Stomach (tissue), 4 donors: ENCODE measurements at regions not wholly inside any gene's neighbourhood (a gene's known extent, or its start where the extent isn't known, plus 50 kb on each side); places are given as distances from the start of the nearest gene placed in this dataset.

Source experiments
- POLR2A ChIP-seq, 4 donors: fragments of 450-650 bp; IDR thresholded peaks; one replicate each; pipeline ENCODE4 v1.6.1; 2016; ENCODE audit warnings: antibody characterized with exemption in 4 of 4, control low read depth in 2 of 4, mild to moderate bottlenecking in 1 of 4, moderate library complexity in 1 of 4
- POLR2AphosphoS5 ChIP-seq, 3 donors: sonication (generic); formaldehyde crosslinking; IDR thresholded peaks; one replicate each; pipeline ENCODE4 v1.6.1; 2016; ENCODE audit warnings: antibody characterized with exemption in 3 of 3
- TF ChIP-seq, protein P1 (sequence below), 7 experiments: fragments of 450-650 bp in 4 of 7; fragments of 200-600 bp in 3 of 7; sonication (generic) in 3 of 7; IDR thresholded peaks; one replicate each; pipeline ENCODE4 v1.5.1; 2016 to 2019; ENCODE audit warnings: antibody characterized with exemption in 7 of 7, control low read depth in 2 of 7, mild to moderate bottlenecking in 1 of 7

DNA sequence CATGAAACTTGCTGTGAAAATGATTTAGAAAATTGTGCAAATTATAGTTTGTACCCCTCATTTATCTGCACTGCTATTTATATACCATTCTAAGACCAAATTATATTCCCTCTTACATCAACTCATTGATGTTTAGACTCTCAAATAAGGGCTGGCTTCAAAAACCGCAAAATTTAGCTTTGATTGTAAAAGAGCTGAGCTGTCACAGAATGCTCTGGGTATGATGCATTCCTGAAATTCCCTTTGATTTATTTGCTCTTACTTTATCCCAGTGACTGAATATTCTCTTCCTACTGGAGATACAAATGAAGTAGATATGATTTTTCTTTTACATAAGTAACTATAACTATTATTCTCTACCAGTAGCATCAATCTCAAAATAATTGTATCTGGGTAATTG, 78.0 kb upstream of the TMTC2 start:
- no peak for TF ChIP-seq POLR2A (IDR thresholded peaks at IDR 0.05)
- TF ChIP-seq, protein P1, sequence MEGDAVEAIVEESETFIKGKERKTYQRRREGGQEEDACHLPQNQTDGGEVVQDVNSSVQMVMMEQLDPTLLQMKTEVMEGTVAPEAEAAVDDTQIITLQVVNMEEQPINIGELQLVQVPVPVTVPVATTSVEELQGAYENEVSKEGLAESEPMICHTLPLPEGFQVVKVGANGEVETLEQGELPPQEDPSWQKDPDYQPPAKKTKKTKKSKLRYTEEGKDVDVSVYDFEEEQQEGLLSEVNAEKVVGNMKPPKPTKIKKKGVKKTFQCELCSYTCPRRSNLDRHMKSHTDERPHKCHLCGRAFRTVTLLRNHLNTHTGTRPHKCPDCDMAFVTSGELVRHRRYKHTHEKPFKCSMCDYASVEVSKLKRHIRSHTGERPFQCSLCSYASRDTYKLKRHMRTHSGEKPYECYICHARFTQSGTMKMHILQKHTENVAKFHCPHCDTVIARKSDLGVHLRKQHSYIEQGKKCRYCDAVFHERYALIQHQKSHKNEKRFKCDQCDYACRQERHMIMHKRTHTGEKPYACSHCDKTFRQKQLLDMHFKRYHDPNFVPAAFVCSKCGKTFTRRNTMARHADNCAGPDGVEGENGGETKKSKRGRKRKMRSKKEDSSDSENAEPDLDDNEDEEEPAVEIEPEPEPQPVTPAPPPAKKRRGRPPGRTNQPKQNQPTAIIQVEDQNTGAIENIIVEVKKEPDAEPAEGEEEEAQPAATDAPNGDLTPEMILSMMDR (IDR thresholded peaks at IDR 0.05), result no peak
- TF ChIP-seq POLR2AphosphoS5 (IDR thresholded peaks at IDR 0.05), result no peak
